ENCODE measurements at regions not wholly inside any gene's neighbourhood (a gene's known extent, or its start where the extent isn't known, plus 50 kb on each side); places are given as distances from the start of the nearest gene placed in this dataset.
"Not testable (repeated sequence)": the region's sequence is repeated elsewhere in the genome, so short reads cannot be mapped to it uniquely, and the experiment has no call there.

DNA sequence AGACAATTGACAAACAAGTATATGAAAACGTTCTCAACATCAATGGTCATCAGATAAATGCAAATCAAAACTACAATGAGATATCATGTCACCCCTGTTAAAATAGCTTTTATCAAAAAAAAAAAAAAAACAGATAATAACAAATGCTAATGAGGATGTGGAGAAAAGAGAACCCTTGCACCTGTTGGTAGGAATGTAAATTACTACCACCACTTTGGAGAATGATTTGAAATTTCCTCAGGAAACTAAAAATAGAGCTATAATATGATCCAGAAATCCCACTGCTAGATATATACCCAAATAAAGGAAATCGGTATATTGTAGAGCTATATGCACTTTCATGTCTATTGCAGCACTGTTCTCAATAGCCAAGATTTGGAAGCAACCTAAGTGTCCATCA, 470.6 kb upstream of the FSTL5 start:
- no peak for DNase-seq

DNA sequence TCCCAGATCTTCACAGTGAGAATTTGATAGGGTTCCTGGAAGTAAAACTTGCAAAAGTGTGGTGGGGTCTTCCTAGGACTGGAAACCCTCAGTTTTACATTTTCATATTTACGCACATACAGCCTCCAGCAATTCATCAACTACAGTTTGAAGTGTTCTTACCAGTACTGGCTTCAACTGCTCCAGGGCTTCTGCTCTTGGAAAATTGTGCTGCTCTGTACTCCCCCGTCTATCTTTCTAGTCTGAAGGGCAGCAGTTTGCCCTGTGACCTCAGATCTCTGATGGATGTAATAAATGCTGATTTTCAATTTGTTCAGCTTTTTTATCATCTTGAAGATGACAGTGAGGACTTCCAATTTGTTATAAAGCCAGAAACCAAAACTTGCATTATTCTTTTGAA, 458.9 kb upstream of the FSTL5 start:
- no peak for DNase-seq

DNA sequence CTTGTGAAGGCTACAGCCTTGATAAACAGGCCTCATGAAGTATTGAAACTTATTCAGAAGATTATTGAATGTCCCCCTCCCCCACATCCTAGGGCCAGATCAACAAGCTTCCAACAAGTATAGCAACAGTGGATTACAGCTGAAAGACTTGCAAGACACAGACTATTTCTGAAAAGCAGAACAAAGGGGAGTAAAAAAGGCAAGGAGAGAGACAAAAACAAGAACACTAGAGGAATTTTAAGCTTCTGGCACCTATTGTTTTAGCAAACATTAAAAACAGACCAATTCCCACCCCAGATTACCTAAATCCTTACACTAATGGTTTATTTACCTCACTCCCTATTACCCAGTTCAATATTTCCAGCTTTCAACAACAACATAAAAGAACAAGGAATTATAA, 446.3 kb upstream of the FSTL5 start:
- DNase-seq: no peak

DNA sequence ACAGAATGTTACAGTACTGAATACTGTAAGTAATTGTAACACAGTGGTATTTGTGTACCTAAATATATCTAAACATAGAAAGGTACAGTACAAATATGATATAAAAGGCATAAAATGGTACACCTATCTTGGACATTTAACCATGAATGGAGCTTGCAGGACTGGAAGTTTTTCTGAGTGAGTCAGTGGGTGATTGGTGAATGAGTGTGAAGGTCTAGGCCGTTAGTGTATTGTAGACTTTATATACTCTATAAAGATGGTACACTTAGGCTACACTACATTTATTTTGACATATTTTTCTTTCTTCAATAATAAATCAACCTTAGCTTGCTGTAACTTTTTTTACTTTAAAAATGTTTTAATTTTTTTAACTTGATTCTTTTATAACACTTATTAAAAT, 422.5 kb upstream of the FSTL5 start:
- DNase-seq: no peak

DNA sequence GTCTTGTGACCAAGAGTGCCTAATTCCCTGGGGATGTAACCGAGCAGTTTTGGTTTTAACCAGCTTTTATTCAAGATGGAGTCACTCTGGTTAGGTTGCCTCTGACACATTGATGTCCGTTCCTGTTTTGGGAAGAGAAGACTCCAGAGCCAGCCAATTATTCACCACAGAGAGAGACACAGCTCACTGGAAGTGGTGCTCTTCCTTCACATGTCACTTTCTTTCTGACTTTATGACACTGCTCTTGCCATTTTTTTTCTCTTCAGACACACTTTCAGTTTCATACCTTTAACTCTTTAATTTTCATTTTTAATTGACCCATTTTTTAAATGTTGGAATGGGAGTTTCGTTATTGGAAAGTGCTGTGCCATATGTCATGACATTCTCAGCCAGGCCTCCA, 418.4 kb upstream of the FSTL5 start:
- no peak for DNase-seq

DNA sequence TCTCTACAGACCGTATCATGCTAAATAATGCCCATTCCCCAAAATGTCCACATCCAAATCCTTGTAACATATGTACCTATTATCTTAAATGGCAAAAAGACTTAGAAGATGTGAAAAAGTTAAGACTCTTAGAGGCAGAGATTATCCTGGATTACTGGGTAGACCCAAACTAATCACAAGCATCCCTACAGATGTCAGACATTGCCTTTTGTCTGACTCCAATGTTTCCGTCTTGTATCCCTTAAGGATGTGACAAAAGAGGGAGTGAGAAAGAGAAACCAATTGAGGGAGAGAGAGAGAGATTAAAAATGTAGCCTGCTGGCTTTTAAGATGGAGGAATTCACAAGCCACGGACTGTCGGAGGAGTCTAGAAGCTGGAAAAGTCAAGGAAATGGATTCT, 401.9 kb upstream of the FSTL5 start:
- no peak for DNase-seq

DNA sequence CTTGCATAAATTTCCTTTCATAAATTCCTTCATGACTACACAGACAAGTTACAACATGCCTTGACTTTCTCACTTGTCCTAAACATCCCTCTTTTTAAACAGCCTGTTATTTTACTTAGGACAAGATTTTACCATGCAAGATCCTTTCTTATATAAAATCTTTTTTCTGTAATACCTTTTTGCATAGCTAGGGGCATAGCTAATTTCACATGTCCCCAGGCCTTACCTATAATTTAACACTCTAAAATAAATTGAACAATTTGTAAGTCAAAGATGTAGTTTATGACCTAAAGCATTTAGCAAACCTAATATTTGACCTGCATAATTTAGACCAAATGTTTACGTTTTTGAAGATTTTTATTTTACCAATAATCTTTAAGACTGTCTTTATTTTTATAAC, 396.3 kb upstream of the FSTL5 start:
- no peak for DNase-seq

DNA sequence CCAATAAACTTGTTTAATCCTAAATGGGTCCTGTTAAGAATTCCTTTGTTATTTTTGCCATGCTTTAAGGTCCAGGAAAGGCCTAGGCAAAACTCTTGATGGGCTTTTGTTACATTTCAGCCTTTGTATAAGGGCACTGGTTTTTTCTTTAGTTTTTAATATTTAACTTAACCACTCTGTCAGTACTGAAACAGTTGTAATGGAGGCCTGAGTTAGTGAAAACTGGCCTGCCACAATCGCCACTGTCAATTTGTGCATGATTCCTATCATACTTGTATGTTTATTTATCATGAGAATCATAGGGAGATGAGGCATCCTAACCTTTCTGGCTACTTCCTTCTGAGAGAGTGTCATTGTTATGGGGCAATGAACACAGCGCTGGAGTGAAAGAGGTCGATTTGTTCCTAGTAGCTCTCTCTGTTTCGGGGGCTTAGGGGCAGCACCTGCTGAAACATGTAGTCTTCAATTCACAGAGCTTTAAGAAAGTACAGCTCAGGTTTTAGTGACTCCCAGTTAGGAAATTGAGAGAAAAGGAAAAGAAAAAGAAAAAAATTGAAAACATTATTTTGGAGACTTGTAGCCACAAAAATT, 393.8 kb upstream of the FSTL5 start:
- DNase-seq: no peak

DNA sequence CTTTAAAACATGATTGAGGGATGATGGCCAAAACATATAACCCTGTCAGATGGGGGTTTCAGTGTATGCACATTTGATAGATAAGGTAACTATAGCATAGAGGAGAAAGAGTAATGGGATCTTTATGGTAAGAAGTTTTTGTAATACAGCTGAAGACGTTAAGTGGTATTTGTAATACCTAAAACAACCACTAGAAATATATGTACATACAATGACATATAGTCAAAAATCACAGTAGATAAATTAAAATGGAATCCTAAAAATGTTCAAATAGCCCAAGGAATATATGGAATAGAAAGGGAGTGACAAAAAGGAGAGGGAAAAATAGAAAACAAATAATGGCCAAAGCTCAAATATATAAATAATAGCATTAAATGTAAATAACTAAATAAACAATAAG, 371.3 kb upstream of the FSTL5 start:
- DNase-seq: no peak

DNA sequence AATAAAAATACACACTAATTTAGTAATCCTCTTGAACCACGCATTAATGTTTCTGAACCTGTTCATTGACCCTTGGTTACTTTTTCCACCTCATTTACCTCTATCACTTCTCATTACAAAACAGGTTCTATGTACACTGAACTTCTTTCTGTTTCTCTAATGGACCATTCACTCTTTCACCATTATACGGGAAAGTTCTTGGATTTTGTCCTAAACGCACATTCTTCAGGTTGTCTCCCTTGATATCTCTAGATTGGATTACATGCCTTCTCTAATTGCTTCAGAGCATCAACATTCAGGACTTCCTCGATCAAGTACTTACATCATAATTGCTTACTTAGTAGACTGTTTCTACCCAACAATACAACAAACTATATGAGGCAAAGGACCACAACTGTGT, 359.4 kb upstream of the FSTL5 start:
- DNase-seq: no peak

DNA sequence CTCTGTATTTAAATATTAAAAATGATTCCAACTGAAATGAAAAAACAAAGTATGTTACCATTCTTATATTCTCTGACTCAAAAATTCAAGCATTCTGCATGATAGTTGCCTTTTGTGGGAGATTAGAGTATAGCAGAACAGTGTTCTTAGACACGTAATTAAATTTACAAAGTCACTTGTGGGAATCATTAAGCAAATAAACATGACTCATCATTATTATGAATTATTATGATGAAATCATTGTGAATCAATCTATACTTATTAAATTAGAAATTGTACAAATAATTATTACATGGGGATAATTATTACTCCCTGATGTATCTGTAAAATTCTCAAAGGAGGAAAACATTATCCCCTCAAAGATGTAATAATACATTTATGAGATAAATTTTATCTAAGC, 358.9 kb upstream of the FSTL5 start:
- DNase-seq: no peak

DNA sequence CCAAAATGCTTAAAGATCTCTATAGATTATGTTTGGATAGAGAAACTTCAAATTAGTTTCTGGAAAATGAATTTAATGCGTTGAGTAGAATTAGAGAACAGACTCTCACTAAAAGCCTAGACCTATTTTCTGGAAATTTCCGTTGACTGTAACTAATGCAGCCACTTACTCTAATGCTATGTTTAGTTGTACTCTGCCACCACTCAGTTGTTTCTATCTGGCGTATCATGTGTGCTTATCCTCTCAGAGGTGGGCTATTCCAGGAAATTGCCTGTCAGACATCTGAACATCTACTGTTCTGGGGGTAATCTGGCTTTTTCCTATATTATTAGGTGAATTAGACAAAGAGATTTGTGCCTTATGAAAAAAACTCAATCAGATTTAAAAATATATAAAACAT, 347.1 kb upstream of the FSTL5 start:
- DNase-seq: peak; percentile 12

DNA sequence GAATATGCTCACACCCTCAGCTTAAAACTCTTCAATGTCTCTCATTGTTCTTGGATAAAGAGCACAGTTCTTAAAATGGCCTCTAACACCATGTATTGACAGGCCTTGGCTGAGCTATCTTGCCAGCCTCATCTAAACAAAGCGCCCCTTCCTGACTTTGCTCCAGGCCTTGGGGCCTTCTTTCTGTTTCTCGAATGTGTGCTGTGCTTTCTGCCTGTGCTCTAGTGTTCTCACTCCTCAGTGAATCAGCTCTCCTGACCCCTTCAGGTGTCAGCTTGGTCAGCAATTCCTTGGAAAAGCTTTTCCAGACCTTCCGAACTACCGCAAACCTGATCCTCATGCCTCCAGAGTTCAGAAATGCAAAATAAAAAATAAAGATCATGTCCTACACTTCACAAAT, 346.3 kb upstream of the FSTL5 start:
- DNase-seq: no peak

DNA sequence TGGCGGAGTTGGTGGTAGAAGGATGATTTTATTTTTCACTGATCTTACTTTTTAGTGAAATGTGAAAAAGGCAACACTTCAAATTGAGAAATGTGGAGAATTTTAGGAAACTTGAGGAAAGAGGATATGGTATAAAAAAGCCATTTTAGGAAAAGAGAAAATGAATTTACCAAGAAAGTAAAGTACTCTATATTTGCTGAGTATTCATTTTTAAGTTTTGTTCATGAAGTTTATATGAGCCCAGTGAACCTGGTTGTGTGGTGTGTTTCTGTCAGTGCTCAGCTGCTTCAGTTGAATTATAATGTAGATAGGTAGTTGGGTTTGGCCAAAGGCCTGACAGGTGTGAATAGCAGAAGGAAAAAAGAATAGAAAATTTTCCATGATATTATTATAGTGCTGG, 345.5 kb upstream of the FSTL5 start:
- no peak for DNase-seq

DNA sequence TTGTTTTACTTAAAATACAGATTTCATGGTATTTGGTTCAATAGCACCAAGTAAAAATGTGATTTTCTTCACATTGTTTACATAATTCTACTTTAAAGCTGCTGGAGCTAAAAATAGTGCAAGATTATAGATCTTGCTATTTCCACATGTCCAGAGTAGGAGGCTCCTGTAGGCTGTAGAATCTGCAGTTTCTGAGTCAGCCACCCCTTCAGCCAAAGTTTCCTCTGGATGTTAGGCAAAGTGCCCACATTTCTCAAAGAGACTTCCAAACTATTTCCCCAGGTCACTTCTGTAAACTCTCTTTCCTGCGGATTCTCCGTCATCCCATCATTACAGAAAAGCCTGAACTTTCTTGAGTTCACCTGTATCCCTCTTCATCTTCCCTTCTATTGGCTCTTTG, 342.5 kb upstream of the FSTL5 start:
- peak; percentile 2 for DNase-seq

DNA sequence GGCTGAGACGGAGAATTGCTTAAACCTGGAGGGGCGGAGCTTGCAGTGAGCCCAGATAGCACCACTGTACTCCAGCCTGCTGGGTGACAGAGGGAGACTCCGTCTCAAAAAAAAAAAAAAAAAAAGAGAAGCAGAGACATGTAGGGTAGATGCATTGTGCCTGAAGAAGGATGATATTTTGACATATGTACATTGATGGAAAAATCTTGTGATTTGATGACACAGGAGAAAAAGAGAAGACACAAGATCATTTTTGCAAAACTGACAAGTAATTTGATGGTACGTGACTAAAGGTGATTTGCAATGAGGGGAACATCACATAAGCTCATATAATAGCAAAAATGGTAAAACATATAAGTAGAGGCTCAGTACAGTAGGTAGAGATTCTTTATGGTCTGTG, 340.1 kb upstream of the FSTL5 start:
- DNase-seq: no peak

DNA sequence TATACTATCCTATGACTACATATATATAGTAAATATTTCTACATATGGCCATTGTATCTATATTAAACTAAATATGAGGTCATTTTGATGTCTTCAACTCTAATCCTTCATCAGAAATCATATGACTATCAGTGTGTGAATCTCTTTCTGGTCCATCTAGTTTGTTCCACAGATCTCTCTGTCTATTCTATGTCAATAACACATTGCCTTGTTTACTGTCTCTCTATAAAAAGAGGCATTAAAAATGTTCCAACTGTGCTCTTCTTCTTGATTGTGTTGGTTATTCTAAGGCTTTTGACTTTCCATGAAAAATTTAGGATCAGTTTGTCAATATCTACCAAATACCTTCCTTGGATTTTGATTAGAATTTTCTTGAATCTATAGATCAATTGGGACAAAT, 338.3 kb upstream of the FSTL5 start:
- DNase-seq: no peak

DNA sequence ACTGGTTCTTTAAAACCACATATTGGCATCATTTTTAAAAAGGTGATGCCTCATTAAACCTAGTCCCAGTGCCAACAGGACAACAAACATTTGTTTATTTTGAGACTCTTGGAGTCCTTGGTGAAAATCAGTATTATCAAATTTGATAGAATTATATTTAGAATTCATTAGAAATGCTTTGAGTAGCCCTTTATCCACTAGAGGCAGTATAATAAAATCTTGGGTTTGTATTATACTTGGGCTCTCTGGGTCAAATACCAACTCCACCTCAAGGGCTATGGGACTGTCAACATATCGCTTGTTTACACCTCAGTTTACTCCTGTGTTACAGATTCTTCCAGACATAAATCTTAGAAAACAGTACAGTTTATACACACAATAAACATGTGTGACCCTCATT, 335.7 kb upstream of the FSTL5 start:
- DNase-seq: no peak

DNA sequence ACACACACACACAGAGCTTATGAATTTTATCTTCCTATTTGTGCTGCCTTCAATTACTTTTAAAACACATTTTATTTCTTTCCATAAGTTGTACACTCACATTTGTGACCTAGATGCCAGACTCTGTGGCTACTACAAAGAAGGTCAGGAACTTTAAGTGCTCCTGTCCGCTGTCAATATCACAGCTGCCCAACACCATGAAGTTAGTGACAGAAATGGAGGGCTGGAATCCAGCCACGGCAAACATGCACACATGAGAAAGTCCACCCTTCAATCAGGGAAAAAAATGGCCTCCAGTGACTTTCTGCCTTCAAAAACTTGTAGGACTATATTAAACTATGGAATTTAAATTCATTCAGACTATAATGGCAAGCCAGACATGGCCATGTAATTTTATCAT, 334.4 kb upstream of the FSTL5 start:
- DNase-seq: peak; percentile 31

DNA sequence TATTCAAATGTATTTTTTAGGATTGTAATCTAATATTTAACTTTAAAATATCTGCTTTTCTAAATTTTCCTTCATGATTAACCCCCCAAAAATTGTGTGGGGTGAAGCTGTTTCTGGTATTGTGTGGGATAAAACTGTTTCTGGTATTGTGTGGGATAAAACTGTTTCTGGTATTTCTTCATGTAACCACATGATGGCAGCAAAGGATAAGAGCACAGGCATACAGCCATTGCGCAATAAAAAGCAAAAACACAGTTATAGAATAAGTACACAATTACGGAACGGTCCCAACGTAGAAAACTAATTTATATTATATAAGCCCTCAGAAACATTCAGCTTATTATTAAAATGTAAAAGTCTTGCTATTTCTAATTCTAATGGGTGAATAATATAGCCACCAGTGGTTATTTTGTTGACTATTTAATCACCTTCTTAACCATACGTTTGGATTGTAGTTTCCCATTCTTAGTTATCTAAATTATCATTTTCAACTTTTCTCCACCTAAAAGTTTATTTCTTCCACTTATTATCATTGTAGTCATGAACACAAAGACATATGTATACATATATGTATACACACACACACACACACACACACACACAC, 333.9 kb upstream of the FSTL5 start:
- DNase-seq: peak; percentile 67

DNA sequence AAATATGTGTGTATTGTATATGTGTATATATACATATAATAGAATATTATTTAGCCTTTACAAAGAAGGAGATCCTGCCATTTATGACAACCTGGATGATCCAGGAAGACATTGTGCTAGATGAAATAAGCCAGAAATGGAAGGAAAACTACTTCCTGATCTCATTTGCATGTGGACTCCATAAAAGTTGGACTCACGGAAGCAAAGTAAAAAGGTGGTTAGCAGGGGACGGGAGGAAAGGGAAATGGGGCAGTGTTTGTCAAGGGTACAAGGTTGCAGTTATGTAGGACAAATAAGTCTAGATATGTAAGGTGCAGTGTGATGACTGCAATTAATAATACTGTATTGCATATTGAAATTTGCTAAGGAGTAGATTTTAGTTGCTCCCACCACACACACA, 331.1 kb upstream of the FSTL5 start:
- DNase-seq: no peak

DNA sequence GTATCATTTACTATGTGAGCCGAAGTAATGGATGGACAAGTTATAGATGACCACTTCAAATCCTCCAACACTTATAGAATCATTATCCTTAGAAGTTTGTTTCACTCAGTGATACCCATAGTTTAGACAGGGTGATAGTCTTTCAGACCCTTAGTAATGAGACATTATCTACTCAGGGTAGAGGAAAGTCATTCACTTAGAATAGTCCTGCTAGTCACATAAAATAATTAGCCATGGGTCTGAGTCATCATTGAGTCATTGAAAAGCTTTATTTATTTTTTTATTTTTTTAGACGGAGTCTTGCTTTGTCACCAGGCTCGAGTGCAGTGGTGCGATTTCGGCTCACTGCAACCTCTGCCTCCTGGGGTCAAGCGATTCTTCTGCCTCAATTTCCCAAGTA, 321.7 kb upstream of the FSTL5 start:
- no peak for DNase-seq

DNA sequence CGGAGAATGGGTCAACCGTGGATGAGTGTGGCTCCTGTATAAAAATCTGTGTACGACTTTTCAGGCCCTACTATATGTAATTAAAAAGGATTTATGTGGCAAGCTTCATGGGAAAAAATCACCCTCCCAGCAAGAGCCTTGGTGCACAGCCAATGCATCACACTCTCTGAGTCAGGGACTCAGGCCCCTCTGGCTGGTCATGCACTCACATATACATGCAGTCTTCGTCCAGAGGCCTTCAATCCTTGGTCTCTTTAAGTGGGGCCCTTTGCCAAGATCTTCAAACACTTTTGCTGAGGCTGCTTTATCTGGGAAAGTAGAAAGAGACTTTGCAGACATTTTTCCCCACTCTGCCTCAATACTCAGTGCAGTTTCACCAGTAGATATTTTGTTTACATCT, 311.4 kb upstream of the FSTL5 start:
- no peak for DNase-seq

DNA sequence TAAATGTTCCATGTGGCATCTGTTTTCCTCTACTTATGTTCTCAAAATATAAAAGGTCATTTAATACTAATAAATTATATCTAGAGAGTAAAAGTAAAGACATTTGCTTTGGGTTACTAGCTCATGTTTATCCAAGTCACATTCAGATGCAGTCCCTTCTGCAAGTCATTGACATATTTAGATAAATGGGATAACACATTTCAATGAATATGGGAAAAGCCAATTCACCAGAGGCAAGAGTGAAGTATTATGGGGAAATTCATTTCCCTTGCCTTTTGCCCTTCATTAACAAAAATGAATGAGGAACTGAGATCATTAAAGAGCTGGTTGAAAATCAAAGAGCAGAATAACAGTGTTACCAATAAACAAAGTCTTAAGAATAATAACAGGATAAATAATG, 306.2 kb upstream of the FSTL5 start:
- DNase-seq: no peak

DNA sequence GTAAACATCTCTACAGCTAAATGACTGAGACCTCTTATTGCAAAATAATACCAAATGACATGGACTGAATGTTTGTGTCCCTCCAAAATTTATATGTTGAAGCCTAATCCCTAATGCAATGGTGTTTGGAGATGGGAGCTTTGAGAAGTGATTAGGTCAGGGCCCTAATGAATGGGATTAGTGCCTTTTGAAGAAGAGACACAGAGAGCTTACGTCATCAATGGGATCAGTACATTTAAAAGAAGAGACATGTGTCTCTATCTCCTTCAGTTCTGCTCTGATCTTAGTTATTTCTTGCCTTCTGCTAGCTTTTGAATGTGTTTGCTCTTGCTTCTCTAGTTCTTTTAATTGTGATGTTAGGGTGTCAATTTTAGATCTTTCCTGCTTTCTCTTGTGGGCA, 301.6 kb upstream of the FSTL5 start:
- not testable (repeated sequence) for DNase-seq

Measured in tongue (tissue), 1 donor.